Left ventricle myocardium inferior (tissue), 1 donor: ENCODE measurements at regions not wholly inside any gene's neighbourhood (a gene's known extent, or its start where the extent isn't known, plus 50 kb on each side); places are given as distances from the start of the nearest gene placed in this dataset.

Source experiments
- DNase-seq: peaks from one replicate; pipeline ENCODE4 v3.0.0-alpha.2; 2020
- H3K27ac ChIP-seq: fragments of 200-600 bp; replicated peaks from 2 replicates; pipeline ENCODE4 v1.8.0; 2021
- H3K27me3 ChIP-seq: fragments of 200-600 bp; 2 replicates; pipeline ENCODE4 v1.8.0; 2021; ENCODE audit warnings: low read depth
- H3K36me3 ChIP-seq: fragments of 200-600 bp; 2 replicates; pipeline ENCODE4 v1.8.0; 2021
- H3K4me1 ChIP-seq: fragments of 200-600 bp; 2 replicates; pipeline ENCODE4 v1.8.0; 2021
- H3K4me3 ChIP-seq: fragments of 200-600 bp; 2 replicates; pipeline ENCODE4 v1.8.0; 2021; ENCODE audit warnings: mild to moderate bottlenecking, moderate library complexity
- H3K9me3 ChIP-seq: fragments of 200-600 bp; replicated peaks from 2 replicates; pipeline ENCODE4 v1.8.0; 2021
- intact Hi-C: fragments of 100-400 bp; cut with micrococcal nuclease; formaldehyde crosslinking; loops from one replicate; pipeline ENCODE4 v1.11.0; 2022
- TF ChIP-seq, protein P1 (sequence below): fragments of 200-600 bp; IDR thresholded peaks from 2 replicates; pipeline ENCODE4 v1.8.0; 2021; ENCODE audit warnings: antibody characterized with exemption, mild to moderate bottlenecking, borderline replicate concordance
- donor health status: DM: no; HTN: yes; CAD: no; lungs with severe emphysema.

DNA sequence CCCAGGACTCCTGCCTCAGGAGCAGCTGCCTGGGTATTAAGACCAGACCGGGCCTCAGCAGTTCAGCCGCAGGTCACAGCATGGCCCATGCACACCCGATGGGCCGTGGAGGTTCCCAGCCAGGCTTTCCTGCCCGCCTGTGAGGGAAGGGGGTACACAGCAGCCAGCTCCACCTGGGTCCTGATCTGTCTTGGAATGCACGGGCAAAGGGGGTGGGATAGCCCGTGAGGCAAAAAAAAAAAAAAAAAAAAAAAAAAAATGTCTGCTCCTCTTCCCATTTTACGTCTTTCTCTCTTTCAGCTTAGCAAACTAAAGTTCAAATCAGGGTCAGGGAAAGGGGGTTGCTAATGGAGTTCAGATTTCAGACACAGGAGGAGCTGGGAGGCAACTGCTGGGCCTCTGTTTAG, 385.2 kb downstream of the TNS1 start:
- intact Hi-C loops = no loop called here

DNA sequence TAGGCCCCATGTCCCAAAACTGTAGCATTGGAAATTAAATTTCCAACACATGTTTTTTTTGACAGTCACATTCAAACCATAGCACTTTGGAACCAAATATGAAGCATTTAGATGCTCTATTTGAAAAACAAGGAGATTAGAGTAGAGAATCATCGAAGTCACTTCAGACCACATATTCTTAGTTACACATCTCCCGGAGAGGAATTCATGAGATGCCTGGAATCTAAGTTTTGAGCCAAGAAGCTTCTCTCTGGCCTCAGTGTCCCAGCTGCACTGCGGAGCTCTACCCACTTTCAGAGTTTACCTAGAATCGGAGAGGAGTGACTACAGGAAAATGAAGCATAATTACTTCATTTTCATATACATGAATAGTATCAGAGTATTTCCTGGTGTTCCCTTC, 385.9 kb downstream of the TNS1 start:
- intact Hi-C loops = no loop called here
- TF ChIP-seq, protein P1, sequence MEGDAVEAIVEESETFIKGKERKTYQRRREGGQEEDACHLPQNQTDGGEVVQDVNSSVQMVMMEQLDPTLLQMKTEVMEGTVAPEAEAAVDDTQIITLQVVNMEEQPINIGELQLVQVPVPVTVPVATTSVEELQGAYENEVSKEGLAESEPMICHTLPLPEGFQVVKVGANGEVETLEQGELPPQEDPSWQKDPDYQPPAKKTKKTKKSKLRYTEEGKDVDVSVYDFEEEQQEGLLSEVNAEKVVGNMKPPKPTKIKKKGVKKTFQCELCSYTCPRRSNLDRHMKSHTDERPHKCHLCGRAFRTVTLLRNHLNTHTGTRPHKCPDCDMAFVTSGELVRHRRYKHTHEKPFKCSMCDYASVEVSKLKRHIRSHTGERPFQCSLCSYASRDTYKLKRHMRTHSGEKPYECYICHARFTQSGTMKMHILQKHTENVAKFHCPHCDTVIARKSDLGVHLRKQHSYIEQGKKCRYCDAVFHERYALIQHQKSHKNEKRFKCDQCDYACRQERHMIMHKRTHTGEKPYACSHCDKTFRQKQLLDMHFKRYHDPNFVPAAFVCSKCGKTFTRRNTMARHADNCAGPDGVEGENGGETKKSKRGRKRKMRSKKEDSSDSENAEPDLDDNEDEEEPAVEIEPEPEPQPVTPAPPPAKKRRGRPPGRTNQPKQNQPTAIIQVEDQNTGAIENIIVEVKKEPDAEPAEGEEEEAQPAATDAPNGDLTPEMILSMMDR = no peak
- no peaks in the 10 kb centered on the region for H3K9me3 ChIP-seq

More for the DNA sequence above, 385.2 kb downstream of the TNS1 start:
- Histone ChIP-seq H3K9me3 (no peaks in the 10 kb centered on the region), H3K27ac (no peak overlapping the region), H3K27me3 (no peaks in the 10 kb centered on the region), H3K4me3 (no peak overlapping the region), H3K36me3 (no peaks in the 10 kb centered on the region), H3K4me1 (peaks cover 22% of the 10 kb centered on the region)
- no peak for DNase-seq
- TF ChIP-seq, protein P1 = no peak

DNA sequence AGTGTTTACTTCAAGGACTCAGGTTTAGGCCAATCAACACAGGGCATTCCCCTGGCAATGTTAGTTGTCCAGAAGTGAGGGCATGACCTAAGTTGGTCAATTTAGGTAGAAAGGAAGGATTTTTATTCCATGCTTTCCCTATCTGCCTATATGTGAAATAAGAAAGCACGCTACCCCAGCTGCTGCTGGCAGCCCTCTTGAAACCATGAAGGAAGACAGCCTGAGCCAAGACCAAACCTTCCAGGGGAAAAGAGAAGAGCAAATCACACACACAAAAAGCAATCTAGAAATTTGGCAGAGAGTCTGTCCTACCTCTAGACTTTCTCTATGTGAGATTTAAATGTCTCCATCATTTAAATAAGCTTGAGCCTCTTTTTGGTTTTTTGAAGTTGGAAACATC, 387.6 kb downstream of the TNS1 start:
- Histone ChIP-seq H3K4me3 (no peak overlapping the region), H3K27ac (no peak overlapping the region), H3K36me3 (no peaks in the 10 kb centered on the region), H3K27me3 (no peaks in the 10 kb centered on the region), H3K9me3 (no peaks in the 10 kb centered on the region), H3K4me1 (peaks cover 7% of the 10 kb centered on the region)
- intact Hi-C loops = no loop called here
- DNase-seq = no peak
- TF ChIP-seq, protein P1 = no peak

More for the DNA sequence above, 385.9 kb downstream of the TNS1 start:
- Histone ChIP-seq H3K27ac (no peak overlapping the region), H3K4me1 (peaks cover 15% of the 10 kb centered on the region), H3K4me3 (no peak overlapping the region), H3K36me3 (no peaks in the 10 kb centered on the region), H3K27me3 (no peaks in the 10 kb centered on the region)
- no peak for DNase-seq

GRCh38 chr2:217614498-217614897, 388.3 kb downstream of the TNS1 start:
- Histone ChIP-seq H3K4me3 (no peak overlapping the region), H3K4me1 (peaks cover 7% of the 10 kb centered on the region), H3K27ac (no peak overlapping the region), H3K9me3 (no peaks in the 10 kb centered on the region), H3K27me3 (no peaks in the 10 kb centered on the region), H3K36me3 (no peaks in the 10 kb centered on the region)
- intact Hi-C loops = no loop called here
- DNase-seq = no peak
- TF ChIP-seq, protein P1 = no peak

- TF ChIP-seq, protein P1 = no peak
- Histone ChIP-seq H3K27ac (no peak overlapping the region), H3K4me3 (no peak overlapping the region), H3K27me3 (no peaks in the 10 kb centered on the region), H3K4me1 (peaks cover 7% of the 10 kb centered on the region), H3K9me3 (no peaks in the 10 kb centered on the region), H3K36me3 (no peaks in the 10 kb centered on the region)
- intact Hi-C loops = no loop called here
- DNase-seq = no peak
These were observed 388.7 kb downstream of the TNS1 start for GRCh38 chr2:217614096-217614495.

DNA sequence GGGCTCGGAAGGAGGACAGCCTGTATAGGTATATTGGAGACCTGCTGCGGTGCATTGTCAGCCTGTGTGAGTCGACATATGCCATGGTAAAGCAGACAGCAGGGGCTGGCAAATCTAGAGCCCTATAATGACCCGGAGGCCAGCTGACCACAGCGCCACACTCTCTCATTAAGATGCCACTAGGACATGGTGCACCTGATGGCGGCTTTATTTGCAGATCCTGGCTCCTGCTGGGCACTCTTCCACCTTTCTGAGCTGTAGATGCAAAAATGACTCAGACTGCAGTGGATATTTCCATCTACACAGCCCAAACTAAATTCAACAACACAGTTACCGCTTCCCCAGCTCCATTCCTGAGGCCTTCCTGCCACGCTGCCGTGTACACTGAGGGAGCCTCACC, 389.9 kb downstream of the TNS1 start:
- no peaks in the 10 kb centered on the region for H3K9me3 ChIP-seq
- H3K27ac ChIP-seq = no peak overlapping the region
- H3K27me3 ChIP-seq = no peaks in the 10 kb centered on the region
- TF ChIP-seq, protein P1 = no peak
- intact Hi-C loops = no loop called here
- no peak for DNase-seq
- no peaks in the 10 kb centered on the region for H3K36me3 ChIP-seq
- no peak overlapping the region for H3K4me3 ChIP-seq
- peaks cover 8% of the 10 kb centered on the region for H3K4me1 ChIP-seq
